Activated CD8-positive, alpha-beta memory T cell treated with anti-CD3 and anti-CD28 coated beads for 36 hours (primary cell): ENCODE measurements at regions not wholly inside any gene's neighbourhood (a gene's known extent, or its start where the extent isn't known, plus 50 kb on each side); places are given as distances from the start of the nearest gene placed in this dataset.

Experiments
- CTCF ChIA-PET: fragments of 350-600 bp; sonication (Branson Sonifier 250); formaldehyde crosslinking; loops from one replicate; lab custom pipeline; 2021; ENCODE audit warnings: antibody characterized with exemption; lab: Charles Lee
- POLR2A ChIA-PET: fragments of 350-600 bp; sonication (Branson Sonifier 250); formaldehyde crosslinking; loops from one replicate; lab custom pipeline; 2021; ENCODE audit warnings: antibody characterized with exemption; lab: Charles Lee

- CTCF ChIA-PET: no interaction called here
- POLR2A ChIA-PET: no interaction called here
These were observed 58.8 kb upstream of the ZNF804B start for GRCh38 chr7:88700725-88701124.

- POLR2A ChIA-PET: no interaction called here
These were observed 65.3 kb upstream of the ZNF804B start for GRCh38 chr7:88694207-88694606.

GRCh38 chr7:88693131-88693530 is 66.4 kb upstream of the ZNF804B start:
- CTCF ChIA-PET: no interaction called here
- POLR2A ChIA-PET: no interaction called here

More at GRCh38 chr7:88694207-88694606, 65.3 kb upstream of the ZNF804B start:
- CTCF ChIA-PET: no interaction called here

- ChIA-PET CTCF (no interaction called here), POLR2A (no interaction called here)
These were observed 67.0 kb upstream of the ZNF804B start for GRCh38 chr7:88692493-88692892.

GRCh38 chr7:88689821-88690220 is 69.7 kb upstream of the ZNF804B start:
- ChIA-PET CTCF (no interaction called here), POLR2A (no interaction called here)

GRCh38 chr7:88688222-88688621 is 71.3 kb upstream of the ZNF804B start:
- CTCF ChIA-PET: no interaction called here
- POLR2A ChIA-PET: no interaction called here

GRCh38 chr7:88686468-88687229 is 72.9 kb upstream of the ZNF804B start:
- CTCF ChIA-PET: no interaction called here
- POLR2A ChIA-PET: no interaction called here

- POLR2A ChIA-PET: no interaction called here
- CTCF ChIA-PET: no interaction called here
These were observed 77.8 kb upstream of the ZNF804B start for GRCh38 chr7:88681682-88682081.

- POLR2A ChIA-PET: no interaction called here
- CTCF ChIA-PET: no interaction called here
These were observed 89.0 kb upstream of the ZNF804B start for GRCh38 chr7:88670536-88670935.

- ChIA-PET CTCF (no interaction called here), POLR2A (no interaction called here)
These were observed 89.6 kb upstream of the ZNF804B start for GRCh38 chr7:88669913-88670312.

- CTCF ChIA-PET: no interaction called here
- POLR2A ChIA-PET: no interaction called here
These were observed 90.9 kb upstream of the ZNF804B start for GRCh38 chr7:88668591-88668990.

- CTCF ChIA-PET: no interaction called here
- POLR2A ChIA-PET: no interaction called here
These were observed 92.9 kb upstream of the ZNF804B start for GRCh38 chr7:88666626-88667025.

GRCh38 chr7:88665892-88666514 is 93.5 kb upstream of the ZNF804B start:
- CTCF ChIA-PET: no interaction called here

GRCh38 chr7:88664630-88665233 is 94.8 kb upstream of the ZNF804B start:
- CTCF ChIA-PET: no interaction called here

More at GRCh38 chr7:88665892-88666514, 93.5 kb upstream of the ZNF804B start:
- POLR2A ChIA-PET: no interaction called here

GRCh38 chr7:88661921-88662320 is 97.6 kb upstream of the ZNF804B start:
- POLR2A ChIA-PET: no interaction called here
- CTCF ChIA-PET: no interaction called here

More at GRCh38 chr7:88664630-88665233, 94.8 kb upstream of the ZNF804B start:
- POLR2A ChIA-PET: no interaction called here

- ChIA-PET CTCF (no interaction called here), POLR2A (no interaction called here)
These were observed 111.7 kb upstream of the ZNF804B start for GRCh38 chr7:88647825-88648224.

GRCh38 chr7:88638583-88638982 is 120.9 kb upstream of the ZNF804B start:
- CTCF ChIA-PET: no interaction called here
- POLR2A ChIA-PET: no interaction called here

GRCh38 chr7:88637795-88638194 is 121.7 kb upstream of the ZNF804B start:
- POLR2A ChIA-PET: no interaction called here
- CTCF ChIA-PET: no interaction called here

- CTCF ChIA-PET: no interaction called here
- POLR2A ChIA-PET: no interaction called here
These were observed 124.4 kb upstream of the ZNF804B start for GRCh38 chr7:88635149-88635548.

- POLR2A ChIA-PET: no interaction called here
These were observed 129.9 kb upstream of the ZNF804B start for GRCh38 chr7:88629559-88629958.

More at GRCh38 chr7:88629559-88629958, 129.9 kb upstream of the ZNF804B start:
- CTCF ChIA-PET: no interaction called here
